HCT116 (cell line): ENCODE measurements at regions not wholly inside any gene's neighbourhood (a gene's known extent, or its start where the extent isn't known, plus 50 kb on each side); places are given as distances from the start of the nearest gene placed in this dataset.

Source experiments
- ATAC-seq: fragments of 200-7000 bp; cut with Tn5 transposase; 2 replicates; pipeline ENCODE4 v1.9.1; 2020; ENCODE audit warnings: mild to moderate bottlenecking, moderate library complexity
- BruUV-seq: library from RNA; stranded (reverse); fragments of 400-500 nt; replicated peaks from 2 replicates; lab custom pipeline; 2021; lab: Mats Ljungman, UMichigan
- CTCF ChIA-PET: fragments of 300-600 bp; sonication (Branson Sonifier 250); formaldehyde crosslinking; loops from one replicate; lab custom pipeline; 2021; ENCODE audit warnings: antibody characterized with exemption; lab: Charles Lee
- POLR2A ChIA-PET: fragments of 300-600, 350-600 bp; sonication (Branson Sonifier 250); formaldehyde crosslinking; loops from one replicate; lab custom pipeline; 2021; ENCODE audit warnings: antibody characterized with exemption; lab: Charles Lee
- RAD21 ChIA-PET, 2 experiments: fragments of 300-600 bp; sonication (Branson Sonifier 250); formaldehyde crosslinking; loops; one replicate each; lab custom pipeline; 2023; ENCODE audit warnings: low total read pairs in 2 of 2; ENCODE audit not compliant: uncharacterized antibody in 2 of 2, unreplicated experiment in 2 of 2, low non-redundant PET in 1 of 2; lab: Charles Lee
- DNase-seq: peaks from one replicate; pipeline ENCODE4 v3.0.0-alpha.2; 2010; ENCODE audit warnings: low read depth, low spot score
- H2AFZ ChIP-seq: fragments of 200-600 bp; shearing (Covaris generic), sonication (generic); 2 replicates; pipeline ENCODE4 v1.6.1; 2017; ENCODE audit warnings: low read depth, mixed run types, mixed read lengths, antibody characterized with exemption, low read length; ENCODE audit not compliant: poor library complexity, severe bottlenecking
- H3K27ac ChIP-seq: 2 replicates; pipeline ENCODE4 v1.5.1; 2012; ENCODE audit warnings: low read depth, low read length
- H3K27me3 ChIP-seq: fragments of 200-600 bp; sonication (generic); 2 replicates; pipeline ENCODE4 v1.6.1; 2016; ENCODE audit warnings: mixed run types, low read length, mixed read lengths; ENCODE audit not compliant: insufficient read depth
- H3K36me3 ChIP-seq, 2 experiments: fragments of 200-500 bp in 1 of 2; fragments of 200-600 bp in 1 of 2; sonication (Bioruptor generic) in 1 of 2; sonication (generic) in 1 of 2; 2 replicates each; pipeline versions ENCODE4 v1.5.1 to v1.6.1; 2014 to 2016; ENCODE audit warnings: low read length in 2 of 2, inconsistent platforms in 1 of 2, mixed read lengths in 1 of 2, mixed run types in 1 of 2; ENCODE audit not compliant: insufficient read depth in 2 of 2, control insufficient read depth in 1 of 2
- H3K4me1 ChIP-seq, 2 experiments: fragments of 200-600 bp in 1 of 2; sonication (generic) in 1 of 2; 2 replicates each; pipeline versions ENCODE4 v1.5.1 to v1.6.1; 2012 to 2017; ENCODE audit warnings: low read length in 2 of 2, inconsistent platforms in 1 of 2, mild to moderate bottlenecking in 1 of 2, mixed read lengths in 1 of 2, mixed run types in 1 of 2, moderate library complexity in 1 of 2; ENCODE audit not compliant: insufficient read depth in 2 of 2, control insufficient read depth in 1 of 2
- H3K4me2 ChIP-seq: fragments of 200-600 bp; sonication (generic); 2 replicates; pipeline ENCODE4 v1.6.1; 2017; ENCODE audit warnings: mixed run types, low read length, mixed read lengths
- H3K4me3 ChIP-seq, 2 experiments: fragments of 200-600 bp in 1 of 2; sonication (generic) in 1 of 2; replicated peaks in 1 of 2; 2 replicates each; pipeline ENCODE4 v1.5.1; 2011 to 2016; ENCODE audit warnings: low read length in 2 of 2, control low read depth in 1 of 2, low read depth in 1 of 2, mild to moderate bottlenecking in 1 of 2, mixed read lengths in 1 of 2, mixed run types in 1 of 2
- H3K79me2 ChIP-seq: fragments of 200-600 bp; sonication (generic); 2 replicates; pipeline ENCODE4 v1.6.1; 2017; ENCODE audit warnings: mild to moderate bottlenecking, mixed run types, low read length, moderate library complexity, mixed read lengths; ENCODE audit not compliant: insufficient read depth
- H3K9ac ChIP-seq: fragments of 200-600 bp; sonication (generic); 2 replicates; pipeline ENCODE4 v1.6.1; 2016; ENCODE audit warnings: low read length, mixed read lengths
- H3K9me2 ChIP-seq: fragments of 200-600 bp; sonication (generic), shearing (Covaris generic); 2 replicates; pipeline ENCODE4 v1.6.1; 2017; ENCODE audit warnings: mixed run types, mild to moderate bottlenecking, moderate library complexity; ENCODE audit not compliant: insufficient read depth
- H3K9me3 ChIP-seq, 2 experiments: fragments of 200-500 bp in 1 of 2; fragments of 200-600 bp in 1 of 2; sonication (Bioruptor generic) in 1 of 2; sonication (generic) in 1 of 2; 2 replicates each; pipeline ENCODE4 v1.6.1; 2014 to 2017; ENCODE audit warnings: low read length in 2 of 2, mixed read lengths in 2 of 2, inconsistent platforms in 1 of 2, low read depth in 1 of 2, mild to moderate bottlenecking in 1 of 2, mixed run types in 1 of 2, moderate library complexity in 1 of 2; ENCODE audit not compliant: control insufficient read depth in 1 of 2, insufficient read depth in 1 of 2
- H4K20me1 ChIP-seq: fragments of 200-600 bp; sonication (generic), shearing (Covaris generic); 2 replicates; pipeline ENCODE4 v1.6.1; 2017; ENCODE audit warnings: mixed run types, mild to moderate bottlenecking, moderate library complexity; ENCODE audit not compliant: insufficient read depth
- ATF3 ChIP-seq: IDR thresholded peaks from 2 replicates; pipeline ENCODE4 v1.6.1; 2012
- EZH2 ChIP-seq: fragments of 200-600 bp; sonication (generic); IDR thresholded peaks from 2 replicates; pipeline ENCODE4 v1.6.1; 2017; ENCODE audit warnings: antibody characterized with exemption, mixed run types
- FOSL1 ChIP-seq: IDR thresholded peaks from 2 replicates; pipeline ENCODE4 v1.6.1; 2012; ENCODE audit warnings: low read depth
- MAX ChIP-seq: IDR thresholded peaks from 2 replicates; pipeline ENCODE4 v1.6.1; 2012
- POLR2A ChIP-seq: IDR thresholded peaks from 2 replicates; pipeline ENCODE4 v1.7.0; 2011; ENCODE audit warnings: borderline replicate concordance; ENCODE audit not compliant: insufficient read depth, insufficient read length; ENCODE audit errors: extremely low read depth
- POLR2AphosphoS5 ChIP-seq: IDR thresholded peaks from 2 replicates; pipeline ENCODE4 v1.6.1; 2011; ENCODE audit warnings: mild to moderate bottlenecking, low read depth, low read length, moderate library complexity
- RAD21 ChIP-seq: IDR thresholded peaks from 2 replicates; pipeline ENCODE4 v1.6.1; 2012; ENCODE audit warnings: low read depth, mild to moderate bottlenecking
- SIN3A ChIP-seq: IDR thresholded peaks from 2 replicates; pipeline ENCODE4 v1.6.1; 2012; ENCODE audit warnings: low read depth
- SRF ChIP-seq: IDR thresholded peaks from 2 replicates; pipeline ENCODE4 v1.6.1; 2012; ENCODE audit warnings: low read depth
- ZNF274 ChIP-seq: fragments of 200-500 bp; sonication (Bioruptor generic); IDR thresholded peaks from 2 replicates; pipeline ENCODE4 v1.6.1; 2014; ENCODE audit warnings: mild to moderate bottlenecking, low read depth, low read length, inconsistent platforms
- intact Hi-C: fragments of 100-400 bp; cut with micrococcal nuclease; formaldehyde crosslinking; loops from 2 replicates; pipeline ENCODE4 v1.10.0; 2022
- TF ChIP-seq, protein P1 (sequence below): IDR thresholded peaks from 2 replicates; pipeline ENCODE4 v1.6.1; 2011; ENCODE audit warnings: mild to moderate bottlenecking, low read length, moderate library complexity; ENCODE audit not compliant: insufficient replicate concordance; ENCODE audit errors: extremely low read depth
- TF ChIP-seq, protein P2 (sequence below): IDR thresholded peaks from 2 replicates; pipeline ENCODE4 v1.6.1; 2012; ENCODE audit warnings: low read depth

- Histone ChIP-seq H3K27me3 (no peaks in the 10 kb centered on the region), H2AFZ (no peak overlapping the region), H3K27ac (no peak overlapping the region), H3K4me1 (no peaks in the 10 kb centered on the region), H3K4me2 (no peak overlapping the region), H3K9me3 (peaks cover 0 to 28% of the 10 kb centered on the region in 2 experiments; a peak in 2 of 4 replicates), H4K20me1 (no peaks in the 10 kb centered on the region), H3K36me3 (no peaks in the 10 kb centered on the region), H3K9me2 (no peaks in the 10 kb centered on the region), H3K9ac (no peak overlapping the region), H3K79me2 (no peaks in the 10 kb centered on the region), H3K4me3 (no peak overlapping the region)
- intact Hi-C loops = no loop called here
- no peak for DNase-seq
- CTCF ChIA-PET = no interaction called here
- BruUV-seq = no TSS peak
- TF ChIP-seq SRF (no peak), MAX (no peak), ZNF274 (no peak), POLR2AphosphoS5 (no peak), ATF3 (no peak), POLR2A (no peak), SIN3A (no peak), RAD21 (no peak), EZH2 (no peak), FOSL1 (no peak)
- TF ChIP-seq, protein P1, sequence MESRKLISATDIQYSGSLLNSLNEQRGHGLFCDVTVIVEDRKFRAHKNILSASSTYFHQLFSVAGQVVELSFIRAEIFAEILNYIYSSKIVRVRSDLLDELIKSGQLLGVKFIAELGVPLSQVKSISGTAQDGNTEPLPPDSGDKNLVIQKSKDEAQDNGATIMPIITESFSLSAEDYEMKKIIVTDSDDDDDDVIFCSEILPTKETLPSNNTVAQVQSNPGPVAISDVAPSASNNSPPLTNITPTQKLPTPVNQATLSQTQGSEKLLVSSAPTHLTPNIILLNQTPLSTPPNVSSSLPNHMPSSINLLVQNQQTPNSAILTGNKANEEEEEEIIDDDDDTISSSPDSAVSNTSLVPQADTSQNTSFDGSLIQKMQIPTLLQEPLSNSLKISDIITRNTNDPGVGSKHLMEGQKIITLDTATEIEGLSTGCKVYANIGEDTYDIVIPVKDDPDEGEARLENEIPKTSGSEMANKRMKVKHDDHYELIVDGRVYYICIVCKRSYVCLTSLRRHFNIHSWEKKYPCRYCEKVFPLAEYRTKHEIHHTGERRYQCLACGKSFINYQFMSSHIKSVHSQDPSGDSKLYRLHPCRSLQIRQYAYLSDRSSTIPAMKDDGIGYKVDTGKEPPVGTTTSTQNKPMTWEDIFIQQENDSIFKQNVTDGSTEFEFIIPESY = no peak
- TF ChIP-seq, protein P2, sequence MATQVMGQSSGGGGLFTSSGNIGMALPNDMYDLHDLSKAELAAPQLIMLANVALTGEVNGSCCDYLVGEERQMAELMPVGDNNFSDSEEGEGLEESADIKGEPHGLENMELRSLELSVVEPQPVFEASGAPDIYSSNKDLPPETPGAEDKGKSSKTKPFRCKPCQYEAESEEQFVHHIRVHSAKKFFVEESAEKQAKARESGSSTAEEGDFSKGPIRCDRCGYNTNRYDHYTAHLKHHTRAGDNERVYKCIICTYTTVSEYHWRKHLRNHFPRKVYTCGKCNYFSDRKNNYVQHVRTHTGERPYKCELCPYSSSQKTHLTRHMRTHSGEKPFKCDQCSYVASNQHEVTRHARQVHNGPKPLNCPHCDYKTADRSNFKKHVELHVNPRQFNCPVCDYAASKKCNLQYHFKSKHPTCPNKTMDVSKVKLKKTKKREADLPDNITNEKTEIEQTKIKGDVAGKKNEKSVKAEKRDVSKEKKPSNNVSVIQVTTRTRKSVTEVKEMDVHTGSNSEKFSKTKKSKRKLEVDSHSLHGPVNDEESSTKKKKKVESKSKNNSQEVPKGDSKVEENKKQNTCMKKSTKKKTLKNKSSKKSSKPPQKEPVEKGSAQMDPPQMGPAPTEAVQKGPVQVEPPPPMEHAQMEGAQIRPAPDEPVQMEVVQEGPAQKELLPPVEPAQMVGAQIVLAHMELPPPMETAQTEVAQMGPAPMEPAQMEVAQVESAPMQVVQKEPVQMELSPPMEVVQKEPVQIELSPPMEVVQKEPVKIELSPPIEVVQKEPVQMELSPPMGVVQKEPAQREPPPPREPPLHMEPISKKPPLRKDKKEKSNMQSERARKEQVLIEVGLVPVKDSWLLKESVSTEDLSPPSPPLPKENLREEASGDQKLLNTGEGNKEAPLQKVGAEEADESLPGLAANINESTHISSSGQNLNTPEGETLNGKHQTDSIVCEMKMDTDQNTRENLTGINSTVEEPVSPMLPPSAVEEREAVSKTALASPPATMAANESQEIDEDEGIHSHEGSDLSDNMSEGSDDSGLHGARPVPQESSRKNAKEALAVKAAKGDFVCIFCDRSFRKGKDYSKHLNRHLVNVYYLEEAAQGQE = no peak
- RAD21 ChIA-PET = no interaction called here
- ATAC-seq = no peak
- POLR2A ChIA-PET = no interaction called here
These were observed 108.8 kb upstream of the TCF4 start for GRCh38 chr18:55696811-55697210.
